ENCODE measurements at regions not wholly inside any gene's neighbourhood (a gene's known extent, or its start where the extent isn't known, plus 50 kb on each side); places are given as distances from the start of the nearest gene placed in this dataset.

- no peaks in the 10 kb centered on the region for H4K20me1 ChIP-seq (replicated peaks; ENCODE audit: control insufficient read depth, extremely low read depth, insufficient read depth, low read length)
- H3K4me3 ChIP-seq (replicated peaks in 1 of 3; ENCODE audit: insufficient read depth in 1 of 3, low read depth in 1 of 3, low read length in 3 of 3), result no peak overlapping the region
- no peaks in the 10 kb centered on the region for H3K79me2 ChIP-seq (ENCODE audit: control insufficient read depth, insufficient read depth, low read length)
- no peaks in the 10 kb centered on the region for H3K9me3 ChIP-seq (replicated peaks; ENCODE audit: control insufficient read depth, insufficient read depth, low read length)
- dilution Hi-C loops (cut with MboI; ENCODE audit: extremely low pct_ligation_motif_present, low sequenced_read_pairs), result no loop called here
- no peaks in the 10 kb centered on the region for H3K36me3 ChIP-seq (ENCODE audit: control insufficient read depth in 2 of 2, extremely low read depth in 1 of 2, insufficient read depth in 2 of 2, low read length in 2 of 2)
- no peak for DNase-seq (ENCODE audit: low read depth, low spot score)
- BruUV-seq (replicated peaks), result no TSS peak
- H3K4me2 ChIP-seq (ENCODE audit: insufficient read depth, low read length), result no peak overlapping the region
- no peaks in the 10 kb centered on the region for H3K27me3 ChIP-seq (ENCODE audit: control insufficient read depth in 2 of 2, insufficient read depth in 2 of 2, low read length in 2 of 2)
- POLR2A ChIA-PET, result no interaction called here
- no peaks in the 10 kb centered on the region for H3K9me1 ChIP-seq (replicated peaks; ENCODE audit: control insufficient read depth, extremely low read depth, insufficient read depth, low read length)
- no peak for TF ChIP-seq EZH2 (IDR thresholded peaks at IDR 0.05; ENCODE audit: borderline replicate concordance, low read depth, low read length, severe bottlenecking)
- no peak for TF ChIP-seq POLR2A (IDR thresholded peaks at IDR 0.05; ENCODE audit: low read depth, low read length)
- no peak overlapping the region for H3K9ac ChIP-seq (replicated peaks; ENCODE audit: extremely low read depth, insufficient read depth, low read length)
- CTCF ChIA-PET, result no interaction called here
- no peaks in the 10 kb centered on the region for H3K4me1 ChIP-seq (ENCODE audit: control insufficient read depth, extremely low read depth, insufficient read depth, low read length)
- no peak overlapping the region for H2AFZ ChIP-seq (ENCODE audit: low read depth, low read length)
- intact Hi-C loops (cut with micrococcal nuclease), result no loop called here
- no peak overlapping the region for H3K27ac ChIP-seq (ENCODE audit: insufficient read depth, low read depth, low read length)
- FAIRE-seq, result no peak
Measured at GRCh38 chr6:95120984-95121383, 456.4 kb upstream of the MANEA start.

GRCh38 chr6:95127261-95127660, 450.1 kb upstream of the MANEA start:
- H3K27ac ChIP-seq (ENCODE audit: insufficient read depth, low read depth, low read length), result no peak overlapping the region
- intact Hi-C loops (cut with micrococcal nuclease) (no loop called here), dilution Hi-C loops (cut with MboI; ENCODE audit: extremely low pct_ligation_motif_present, low sequenced_read_pairs) (no loop called here)
- H3K79me2 ChIP-seq (ENCODE audit: control insufficient read depth, insufficient read depth, low read length), result no peaks in the 10 kb centered on the region
- no peaks in the 10 kb centered on the region for H3K9me1 ChIP-seq (replicated peaks; ENCODE audit: control insufficient read depth, extremely low read depth, insufficient read depth, low read length)
- ChIA-PET POLR2A (no interaction called here), CTCF (no interaction called here)
- H2AFZ ChIP-seq (ENCODE audit: low read depth, low read length), result no peak overlapping the region
- FAIRE-seq (no peak), DNase-seq (ENCODE audit: low read depth, low spot score) (no peak)
- H3K27me3 ChIP-seq (ENCODE audit: control insufficient read depth in 2 of 2, insufficient read depth in 2 of 2, low read length in 2 of 2), result no peaks in the 10 kb centered on the region
- no peaks in the 10 kb centered on the region for H4K20me1 ChIP-seq (replicated peaks; ENCODE audit: control insufficient read depth, extremely low read depth, insufficient read depth, low read length)
- H3K4me2 ChIP-seq (ENCODE audit: insufficient read depth, low read length), result no peak overlapping the region
- no peak overlapping the region for H3K9ac ChIP-seq (replicated peaks; ENCODE audit: extremely low read depth, insufficient read depth, low read length)
- BruUV-seq (replicated peaks), result no TSS peak
- H3K4me1 ChIP-seq (ENCODE audit: control insufficient read depth, extremely low read depth, insufficient read depth, low read length), result no peaks in the 10 kb centered on the region
- no peaks in the 10 kb centered on the region for H3K9me3 ChIP-seq (replicated peaks; ENCODE audit: control insufficient read depth, insufficient read depth, low read length)
- TF ChIP-seq POLR2AphosphoS5 (IDR thresholded peaks at IDR 0.05; ENCODE audit: insufficient read depth, low read depth, low read length) (no peak), JUN (IDR thresholded peaks at IDR 0.05; ENCODE audit: borderline replicate concordance, insufficient read depth, insufficient read length, low read depth) (no peak), FOS (IDR thresholded peaks at IDR 0.05; ENCODE audit: borderline replicate concordance, insufficient read depth, low read length) (no peak), MAX (IDR thresholded peaks at IDR 0.05; ENCODE audit: insufficient read depth, insufficient read length) (no peak)
- no peak overlapping the region for H3K4me3 ChIP-seq (replicated peaks in 1 of 3; ENCODE audit: insufficient read depth in 1 of 3, low read depth in 1 of 3, low read length in 3 of 3)
- no peaks in the 10 kb centered on the region for H3K36me3 ChIP-seq (ENCODE audit: control insufficient read depth in 2 of 2, extremely low read depth in 1 of 2, insufficient read depth in 2 of 2, low read length in 2 of 2)

All from endothelial cell of umbilical vein (primary cell).